ENCODE measurements at regions not wholly inside any gene's neighbourhood (a gene's known extent, or its start where the extent isn't known, plus 50 kb on each side); places are given as distances from the start of the nearest gene placed in this dataset.

DNA sequence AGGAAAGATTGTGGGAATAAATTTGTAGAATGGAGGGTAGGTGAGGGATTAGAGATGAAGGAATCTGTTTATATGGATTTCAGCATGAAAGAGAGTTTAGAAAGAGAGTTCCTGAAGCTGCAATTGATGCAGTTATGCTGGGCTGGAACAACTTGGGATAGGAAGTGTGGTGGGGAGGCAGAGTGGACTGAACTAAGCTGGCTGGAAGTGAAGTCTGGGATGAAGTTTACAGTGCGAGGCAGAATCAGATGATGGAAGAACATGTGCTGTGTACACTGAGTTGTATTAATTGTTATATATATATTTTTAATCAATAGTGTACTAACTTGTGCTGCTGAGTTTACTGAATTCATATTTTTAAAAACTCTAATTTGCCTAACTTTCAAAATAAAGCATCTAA, 461.9 kb downstream of the SPRY1 start:
- Histone ChIP-seq H3K4me2 (ENCODE audit: extremely low read depth, insufficient read depth, low read length) (no peak overlapping the region), H3K27ac (ENCODE audit: insufficient read depth, low read length) (no peak overlapping the region), H3K27me3 (ENCODE audit: control insufficient read depth, insufficient read depth, low read length) (no peaks in the 10 kb centered on the region), H3K9ac (ENCODE audit: insufficient read depth, low read length) (no peak overlapping the region), H2AFZ (ENCODE audit: low read length) (peak overlapping the region; percentile 64), H3K4me3 (replicated peaks in 1 of 4; ENCODE audit: control extremely low read depth in 1 of 4, insufficient read depth in 1 of 4, low read depth in 3 of 4, low read length in 4 of 4) (no peak overlapping the region), H3K79me2 (ENCODE audit: control insufficient read depth, insufficient read depth, low read length) (no peaks in the 10 kb centered on the region), H3K9me3 (ENCODE audit: control insufficient read depth, insufficient read depth, low read depth, low read length) (no peaks in the 10 kb centered on the region), H4K20me1 (ENCODE audit: control insufficient read depth, extremely low read depth, insufficient read depth, low read length) (no peaks in the 10 kb centered on the region), H3K36me3 (ENCODE audit: control insufficient read depth, insufficient read depth, low read length) (no peaks in the 10 kb centered on the region), H3K4me1 (ENCODE audit: control insufficient read depth, extremely low read depth, insufficient read depth, low read length) (no peaks in the 10 kb centered on the region)
- DNase-seq (ENCODE audit: low read depth in 2 of 2): no peak
- TF ChIP-seq, protein P1, sequence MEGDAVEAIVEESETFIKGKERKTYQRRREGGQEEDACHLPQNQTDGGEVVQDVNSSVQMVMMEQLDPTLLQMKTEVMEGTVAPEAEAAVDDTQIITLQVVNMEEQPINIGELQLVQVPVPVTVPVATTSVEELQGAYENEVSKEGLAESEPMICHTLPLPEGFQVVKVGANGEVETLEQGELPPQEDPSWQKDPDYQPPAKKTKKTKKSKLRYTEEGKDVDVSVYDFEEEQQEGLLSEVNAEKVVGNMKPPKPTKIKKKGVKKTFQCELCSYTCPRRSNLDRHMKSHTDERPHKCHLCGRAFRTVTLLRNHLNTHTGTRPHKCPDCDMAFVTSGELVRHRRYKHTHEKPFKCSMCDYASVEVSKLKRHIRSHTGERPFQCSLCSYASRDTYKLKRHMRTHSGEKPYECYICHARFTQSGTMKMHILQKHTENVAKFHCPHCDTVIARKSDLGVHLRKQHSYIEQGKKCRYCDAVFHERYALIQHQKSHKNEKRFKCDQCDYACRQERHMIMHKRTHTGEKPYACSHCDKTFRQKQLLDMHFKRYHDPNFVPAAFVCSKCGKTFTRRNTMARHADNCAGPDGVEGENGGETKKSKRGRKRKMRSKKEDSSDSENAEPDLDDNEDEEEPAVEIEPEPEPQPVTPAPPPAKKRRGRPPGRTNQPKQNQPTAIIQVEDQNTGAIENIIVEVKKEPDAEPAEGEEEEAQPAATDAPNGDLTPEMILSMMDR (conservative IDR thresholded peaks at IDR 0.05 in 1 of 2, IDR thresholded peaks at IDR 0.05 in 1 of 2; ENCODE audit: low read depth in 1 of 2, low read length in 2 of 2): no peak
- no peak for TF ChIP-seq EZH2 (IDR thresholded peaks at IDR 0.05; ENCODE audit: low read length, missing control alignments)

- TF ChIP-seq, protein P1 (conservative IDR thresholded peaks at IDR 0.05 in 1 of 2, IDR thresholded peaks at IDR 0.05 in 1 of 2; ENCODE audit: low read depth in 1 of 2, low read length in 2 of 2): no peak
- Histone ChIP-seq H3K27me3 (ENCODE audit: control insufficient read depth, insufficient read depth, low read length) (no peaks in the 10 kb centered on the region), H3K4me1 (ENCODE audit: control insufficient read depth, extremely low read depth, insufficient read depth, low read length) (no peaks in the 10 kb centered on the region), H3K9ac (ENCODE audit: insufficient read depth, low read length) (no peak overlapping the region), H3K9me3 (ENCODE audit: control insufficient read depth, insufficient read depth, low read depth, low read length) (no peaks in the 10 kb centered on the region), H2AFZ (ENCODE audit: low read length) (no peak overlapping the region), H3K36me3 (ENCODE audit: control insufficient read depth, insufficient read depth, low read length) (no peaks in the 10 kb centered on the region), H4K20me1 (ENCODE audit: control insufficient read depth, extremely low read depth, insufficient read depth, low read length) (no peaks in the 10 kb centered on the region), H3K79me2 (ENCODE audit: control insufficient read depth, insufficient read depth, low read length) (no peaks in the 10 kb centered on the region), H3K4me2 (ENCODE audit: extremely low read depth, insufficient read depth, low read length) (no peak overlapping the region), H3K4me3 (replicated peaks in 1 of 4; ENCODE audit: control extremely low read depth in 1 of 4, insufficient read depth in 1 of 4, low read depth in 3 of 4, low read length in 4 of 4) (no peak overlapping the region), H3K27ac (ENCODE audit: insufficient read depth, low read length) (no peak overlapping the region)
- no peak for DNase-seq (ENCODE audit: low read depth in 2 of 2)
Measured at GRCh38 chr4:123862812-123863211, 466.2 kb downstream of the SPRY1 start.

DNA sequence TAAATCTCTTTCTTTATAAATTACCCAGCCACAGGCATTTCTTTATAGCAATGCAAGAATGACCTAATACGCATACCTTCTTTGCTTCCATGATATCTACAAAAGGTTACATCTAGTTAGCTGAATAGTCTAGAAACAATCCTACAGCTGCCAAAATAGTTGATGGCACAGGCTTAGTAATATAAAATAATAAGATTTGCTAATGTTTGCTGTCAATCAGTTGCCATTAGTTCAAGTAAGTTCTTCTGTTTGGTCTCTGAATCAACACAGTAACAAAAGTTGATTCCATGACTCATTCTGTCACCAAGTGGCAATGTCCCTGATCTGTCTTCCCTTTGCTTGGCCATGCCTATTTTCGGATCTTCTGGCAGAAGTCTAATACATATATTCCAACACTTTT, 470.2 kb downstream of the SPRY1 start:
- DNase-seq (ENCODE audit: low read depth in 2 of 2): peak in 1 of 2 donors; percentile 79
- H3K79me2 ChIP-seq (ENCODE audit: control insufficient read depth, insufficient read depth, low read length): no peaks in the 10 kb centered on the region
- H3K36me3 ChIP-seq (ENCODE audit: control insufficient read depth, insufficient read depth, low read length): no peaks in the 10 kb centered on the region
- no peak overlapping the region for H2AFZ ChIP-seq (ENCODE audit: low read length)
- H3K9ac ChIP-seq (ENCODE audit: insufficient read depth, low read length): no peak overlapping the region
- H3K4me2 ChIP-seq (ENCODE audit: extremely low read depth, insufficient read depth, low read length): no peak overlapping the region
- TF ChIP-seq EZH2 (IDR thresholded peaks at IDR 0.05; ENCODE audit: low read length, missing control alignments): no peak
- TF ChIP-seq, protein P1 (conservative IDR thresholded peaks at IDR 0.05 in 1 of 2, IDR thresholded peaks at IDR 0.05 in 1 of 2; ENCODE audit: low read depth in 1 of 2, low read length in 2 of 2): no peak
- no peak overlapping the region for H3K4me3 ChIP-seq (replicated peaks in 1 of 4; ENCODE audit: control extremely low read depth in 1 of 4, insufficient read depth in 1 of 4, low read depth in 3 of 4, low read length in 4 of 4)
- no peaks in the 10 kb centered on the region for H3K27me3 ChIP-seq (ENCODE audit: control insufficient read depth, insufficient read depth, low read length)
- no peaks in the 10 kb centered on the region for H3K9me3 ChIP-seq (ENCODE audit: control insufficient read depth, insufficient read depth, low read depth, low read length)
- H3K4me1 ChIP-seq (ENCODE audit: control insufficient read depth, extremely low read depth, insufficient read depth, low read length): no peaks in the 10 kb centered on the region
- H3K27ac ChIP-seq (ENCODE audit: insufficient read depth, low read length): no peak overlapping the region
- no peaks in the 10 kb centered on the region for H4K20me1 ChIP-seq (ENCODE audit: control insufficient read depth, extremely low read depth, insufficient read depth, low read length)

Measured in fibroblast of lung (primary cell).